ENCODE measurements at regions not wholly inside any gene's neighbourhood (a gene's known extent, or its start where the extent isn't known, plus 50 kb on each side); places are given as distances from the start of the nearest gene placed in this dataset.

GRCh38 chr2:235195921-235196320 lies 244.1 kb downstream of the SH3BP4 start:
- TF ChIP-seq CTCF (IDR thresholded peaks at IDR 0.05) (no peak), POLR2A (IDR thresholded peaks at IDR 0.05) (no peak)
